GM10266 (cell line): ENCODE measurements at regions not wholly inside any gene's neighbourhood (a gene's known extent, or its start where the extent isn't known, plus 50 kb on each side); places are given as distances from the start of the nearest gene placed in this dataset.

Source experiments
- DNase-seq: peaks from one replicate; pipeline ENCODE4 v3.0.0; 2012; ENCODE audit errors: extremely low spot score
- TF ChIP-seq, protein P1 (sequence below): IDR thresholded peaks from 2 replicates; pipeline ENCODE4 v1.5.1; 2012; ENCODE audit warnings: mild to moderate bottlenecking, low read depth; ENCODE audit not compliant: control insufficient read depth, insufficient read depth; ENCODE audit errors: missing control alignments

DNA sequence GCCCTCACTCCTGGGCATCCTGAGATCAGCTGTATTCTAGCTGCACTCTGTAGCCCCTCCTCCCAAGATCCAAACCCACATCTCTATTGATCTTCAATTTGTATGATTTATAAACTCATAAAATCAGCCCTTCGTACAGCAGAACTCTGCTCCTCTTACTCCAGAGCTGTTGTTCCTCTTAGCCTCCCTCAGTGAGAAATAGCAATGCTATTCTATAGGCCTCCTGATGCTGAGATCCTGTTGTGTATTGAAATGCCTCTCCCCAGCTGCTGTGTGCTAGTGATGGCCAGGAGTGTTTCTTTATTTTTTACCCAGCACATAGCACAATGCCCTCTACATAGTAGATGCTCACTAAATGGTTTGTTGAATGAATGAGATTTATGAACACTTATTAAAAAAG is 320.5 kb upstream of the ADCY2 start:
- no peak for DNase-seq
- TF ChIP-seq, protein P1, sequence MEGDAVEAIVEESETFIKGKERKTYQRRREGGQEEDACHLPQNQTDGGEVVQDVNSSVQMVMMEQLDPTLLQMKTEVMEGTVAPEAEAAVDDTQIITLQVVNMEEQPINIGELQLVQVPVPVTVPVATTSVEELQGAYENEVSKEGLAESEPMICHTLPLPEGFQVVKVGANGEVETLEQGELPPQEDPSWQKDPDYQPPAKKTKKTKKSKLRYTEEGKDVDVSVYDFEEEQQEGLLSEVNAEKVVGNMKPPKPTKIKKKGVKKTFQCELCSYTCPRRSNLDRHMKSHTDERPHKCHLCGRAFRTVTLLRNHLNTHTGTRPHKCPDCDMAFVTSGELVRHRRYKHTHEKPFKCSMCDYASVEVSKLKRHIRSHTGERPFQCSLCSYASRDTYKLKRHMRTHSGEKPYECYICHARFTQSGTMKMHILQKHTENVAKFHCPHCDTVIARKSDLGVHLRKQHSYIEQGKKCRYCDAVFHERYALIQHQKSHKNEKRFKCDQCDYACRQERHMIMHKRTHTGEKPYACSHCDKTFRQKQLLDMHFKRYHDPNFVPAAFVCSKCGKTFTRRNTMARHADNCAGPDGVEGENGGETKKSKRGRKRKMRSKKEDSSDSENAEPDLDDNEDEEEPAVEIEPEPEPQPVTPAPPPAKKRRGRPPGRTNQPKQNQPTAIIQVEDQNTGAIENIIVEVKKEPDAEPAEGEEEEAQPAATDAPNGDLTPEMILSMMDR: no peak

DNA sequence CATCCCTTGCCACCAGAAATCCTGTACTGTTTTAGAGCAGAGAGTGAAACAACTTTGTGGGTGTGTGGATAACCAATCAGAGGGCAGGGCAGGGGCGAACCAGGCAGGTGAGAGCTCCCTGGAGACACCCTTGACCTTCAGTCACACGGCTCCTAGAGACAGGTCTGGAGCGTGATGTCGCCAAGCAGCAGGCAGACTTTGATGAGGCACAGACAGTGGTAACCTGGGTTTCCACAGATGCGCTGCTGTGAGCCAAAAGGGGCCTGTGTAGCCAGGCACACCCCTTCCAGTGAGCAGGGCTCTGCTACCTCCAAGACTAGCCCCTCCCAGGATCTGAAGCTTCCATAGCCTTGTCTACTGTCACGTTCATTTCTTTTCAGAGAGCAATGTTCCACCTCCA is 317.8 kb upstream of the ADCY2 start:
- DNase-seq: no peak
- TF ChIP-seq, protein P1: no peak

DNA sequence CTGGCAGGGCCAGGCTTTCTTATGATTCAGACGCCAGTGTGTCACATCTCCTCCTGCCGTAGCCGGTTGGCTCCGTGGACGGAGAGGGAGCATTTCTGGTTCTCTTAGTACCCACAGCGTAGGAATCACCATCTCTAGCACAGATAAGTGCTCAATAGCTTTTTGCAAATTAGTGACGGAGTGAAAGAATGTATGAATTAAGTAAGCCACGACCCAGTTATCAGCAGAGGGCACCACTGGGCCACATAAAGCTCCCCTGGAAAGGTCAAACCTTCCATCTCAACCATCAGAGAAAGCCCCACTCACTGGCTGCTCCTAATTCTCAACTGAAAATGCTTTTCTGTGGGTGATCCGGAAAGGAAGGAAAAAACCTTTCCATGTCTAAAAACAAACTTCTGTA is 317.0 kb upstream of the ADCY2 start:
- DNase-seq: no peak
- TF ChIP-seq, protein P1: no peak

DNA sequence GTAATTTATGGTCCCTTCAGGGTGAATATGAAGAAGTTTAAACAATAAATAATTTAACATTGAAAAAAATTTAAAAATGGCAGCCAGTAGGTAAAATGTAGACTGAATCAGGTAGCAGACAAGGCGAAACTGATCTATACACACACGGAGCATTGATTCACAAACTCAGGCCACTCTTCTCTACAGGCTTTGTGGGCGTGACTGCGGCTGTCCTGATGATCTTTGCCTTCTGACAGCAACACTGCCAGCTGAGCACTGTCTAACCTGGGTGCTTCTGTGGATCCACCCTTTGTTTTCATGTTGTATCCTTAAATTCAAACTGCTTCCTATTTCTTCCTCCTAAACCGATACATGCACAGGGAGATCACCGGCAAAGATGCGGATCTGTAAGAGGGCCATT is 315.4 kb upstream of the ADCY2 start:
- DNase-seq: no peak
- TF ChIP-seq, protein P1: no peak

DNA sequence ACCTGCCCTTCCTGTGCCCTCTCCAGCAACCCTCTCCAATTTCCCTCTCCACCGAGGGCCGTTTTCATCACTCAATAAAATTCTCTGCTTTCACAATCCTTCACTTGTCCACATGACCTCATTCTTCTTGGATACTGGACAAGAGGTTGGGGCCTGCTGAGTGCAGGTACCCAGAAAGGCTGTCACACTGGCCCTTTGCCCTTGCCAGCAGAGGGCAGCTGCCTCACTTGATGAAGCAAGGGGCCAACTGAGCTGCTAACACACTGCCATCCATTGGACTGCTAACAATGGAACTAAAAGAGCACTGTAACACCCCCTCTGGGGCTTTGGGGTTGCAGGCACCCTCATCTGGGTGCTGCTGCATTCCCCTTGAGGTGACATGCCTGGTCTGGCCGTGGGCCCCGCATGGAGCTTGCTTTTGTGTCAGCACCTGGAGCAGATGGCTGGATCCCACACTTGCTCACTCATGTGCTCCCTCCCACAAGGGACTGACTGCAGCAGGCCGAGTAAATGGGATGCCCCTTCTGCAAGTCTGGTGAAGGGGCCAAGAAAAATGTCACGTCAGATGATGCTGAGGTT is 308.1 kb upstream of the ADCY2 start:
- TF ChIP-seq, protein P1: no peak
- no peak for DNase-seq

DNA sequence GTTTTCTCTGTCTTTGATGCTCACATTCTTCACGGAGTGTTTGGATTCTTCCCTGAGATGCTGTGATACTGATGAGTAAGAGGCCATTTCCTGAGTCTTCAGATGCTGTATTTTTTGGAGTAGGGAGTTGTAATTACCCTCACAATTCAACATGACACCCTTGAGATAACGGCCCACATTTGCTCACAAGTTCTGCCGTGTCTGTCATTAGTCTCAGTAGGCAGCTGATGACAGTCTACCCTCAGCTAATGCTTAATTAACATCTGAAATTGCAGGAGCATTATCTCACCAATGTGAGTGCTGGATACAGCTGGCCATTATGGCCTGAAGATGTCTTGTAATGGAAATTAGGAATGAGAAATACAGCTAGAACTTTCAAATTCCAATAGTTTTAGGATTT is 307.1 kb upstream of the ADCY2 start:
- DNase-seq: no peak
- TF ChIP-seq, protein P1: no peak

DNA sequence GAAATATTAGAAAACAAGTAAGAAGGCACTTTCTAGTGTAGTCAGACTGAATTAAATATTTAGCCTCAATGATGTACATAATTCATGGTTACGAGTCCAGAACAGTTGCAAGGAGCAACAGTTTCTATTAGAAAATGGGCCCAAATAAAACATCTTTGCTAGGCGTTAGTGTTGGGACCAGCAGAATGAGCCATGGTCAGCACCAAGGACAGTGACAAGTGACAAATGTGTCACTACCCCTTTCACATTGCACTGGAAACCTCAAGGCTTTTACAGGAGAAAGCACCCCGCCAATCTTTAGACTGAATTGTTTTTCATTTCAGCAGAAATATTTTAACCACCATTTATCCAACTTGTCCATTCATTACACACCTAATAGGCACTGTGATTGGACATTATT is 301.3 kb upstream of the ADCY2 start:
- TF ChIP-seq, protein P1: no peak
- DNase-seq: no peak
